ENCODE measurements at regions not wholly inside any gene's neighbourhood (a gene's known extent, or its start where the extent isn't known, plus 50 kb on each side); places are given as distances from the start of the nearest gene placed in this dataset.

- no peak for TF ChIP-seq TAF1 (IDR thresholded peaks at IDR 0.05; ENCODE audit: borderline replicate concordance, insufficient read depth, low read length)
- no peak for TF ChIP-seq REST (IDR thresholded peaks at IDR 0.05; ENCODE audit: insufficient read depth in 1 of 2, low read depth in 2 of 2, low read length in 2 of 2)
- TF ChIP-seq POLR2AphosphoS5 (IDR thresholded peaks at IDR 0.05; ENCODE audit: low read depth, low read length) = no peak
- TF ChIP-seq FOXP2 (optimal IDR thresholded peaks at IDR 0.05; ENCODE audit: borderline replicate concordance, extremely low read depth, extremely low read length, insufficient read depth) = no peak
- no peak for TF ChIP-seq SIN3A (IDR thresholded peaks at IDR 0.05; ENCODE audit: borderline replicate concordance, insufficient read depth, low read length)
These were observed 600.4 kb downstream of the RFPL4B start for GRCh38 chr6:112947507-112947906.
